ENCODE measurements at regions not wholly inside any gene's neighbourhood (a gene's known extent, or its start where the extent isn't known, plus 50 kb on each side); places are given as distances from the start of the nearest gene placed in this dataset.

DNA sequence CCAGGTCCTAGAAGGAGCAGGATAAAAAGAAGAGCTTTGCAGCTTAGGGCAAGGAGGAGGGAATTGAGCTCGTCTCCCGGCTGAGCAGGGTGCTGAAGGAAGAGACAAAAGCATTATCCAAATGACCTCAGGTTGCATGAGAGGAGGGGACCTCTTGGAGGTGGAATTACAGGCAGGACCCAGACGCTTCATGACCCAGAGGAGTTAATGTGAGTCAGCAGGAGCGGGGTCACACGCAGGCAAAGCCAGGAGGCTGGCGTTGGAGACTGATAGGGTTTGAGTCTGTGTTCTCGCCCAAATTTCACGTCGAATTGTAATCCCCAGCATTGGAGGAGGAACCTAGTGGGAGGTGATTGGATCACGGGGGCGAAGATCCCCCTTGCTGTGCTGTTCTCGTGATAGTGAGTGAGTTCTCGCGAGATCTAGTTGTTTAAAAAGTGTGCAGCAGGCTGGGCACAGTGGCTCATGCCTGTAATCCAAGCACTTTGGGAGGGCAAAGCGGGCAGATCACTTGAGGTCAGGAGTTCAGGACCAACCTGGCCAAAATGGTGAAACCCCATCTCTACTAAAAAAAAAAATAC is 63.7 kb upstream of the AUTS2 start (continued):
- TF ChIP-seq ZNF280C (tag by site-specific recombination; IDR thresholded peaks at IDR 0.05): no peak

DNA sequence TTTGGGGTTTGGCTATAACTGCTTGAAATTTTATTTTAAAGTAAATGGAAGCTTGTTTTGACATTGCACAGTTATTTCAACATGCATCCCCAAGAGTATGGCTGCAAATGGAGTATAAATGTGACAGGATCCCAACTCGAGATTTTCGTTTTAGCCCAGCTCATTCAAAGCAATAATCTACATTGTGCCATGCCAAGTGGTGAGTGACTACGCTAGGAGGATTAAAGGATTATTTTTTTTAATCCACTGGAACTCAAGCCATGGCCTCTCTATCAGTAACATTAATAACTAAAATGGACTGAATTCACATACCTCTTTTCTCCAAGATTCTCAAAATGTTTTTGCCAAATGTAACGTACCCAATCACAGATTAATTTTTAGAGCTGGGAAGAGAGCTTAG is 60.6 kb upstream of the AUTS2 start:
- TF ChIP-seq, protein P1, sequence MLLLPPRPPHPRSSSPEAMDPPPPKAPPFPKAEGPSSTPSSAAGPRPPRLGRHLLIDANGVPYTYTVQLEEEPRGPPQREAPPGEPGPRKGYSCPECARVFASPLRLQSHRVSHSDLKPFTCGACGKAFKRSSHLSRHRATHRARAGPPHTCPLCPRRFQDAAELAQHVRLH (tag by site-specific recombination; IDR thresholded peaks at IDR 0.05): no peak
- TF ChIP-seq ZSCAN4 (tag by site-specific recombination; IDR thresholded peaks at IDR 0.05): no peak
- TF ChIP-seq SP7 (tag by site-specific recombination; IDR thresholded peaks at IDR 0.05): no peak
- TF ChIP-seq ZNF555 (tag by site-specific recombination; conservative IDR thresholded peaks at IDR 0.05): no peak
- TF ChIP-seq, protein P2, sequence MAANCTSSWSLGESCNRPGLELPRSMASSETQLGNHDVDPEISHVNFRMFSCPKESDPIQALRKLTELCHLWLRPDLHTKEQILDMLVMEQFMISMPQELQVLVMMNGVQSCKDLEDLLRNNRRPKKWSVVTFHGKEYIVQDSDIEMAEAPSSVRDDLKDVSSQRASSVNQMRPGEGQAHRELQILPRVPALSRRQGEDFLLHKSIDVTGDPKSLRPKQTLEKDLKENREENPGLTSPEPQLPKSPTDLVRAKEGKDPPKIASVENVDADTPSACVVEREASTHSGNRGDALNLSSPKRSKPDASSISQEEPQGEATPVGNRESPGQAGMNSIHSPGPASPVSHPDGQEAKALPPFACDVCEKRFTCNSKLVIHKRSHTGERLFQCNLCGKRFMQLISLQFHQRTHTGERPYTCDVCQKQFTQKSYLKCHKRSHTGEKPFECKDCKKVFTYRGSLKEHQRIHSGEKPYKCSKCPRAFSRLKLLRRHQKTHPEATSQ (tag by site-specific recombination; IDR thresholded peaks at IDR 0.05): no peak
- TF ChIP-seq ZNF140 (tag by site-specific recombination; IDR thresholded peaks at IDR 0.05): no peak
- TF ChIP-seq ZNF404 (tag by site-specific recombination; IDR thresholded peaks at IDR 0.05): no peak
- no peak for TF ChIP-seq KLF1 (tag by site-specific recombination; IDR thresholded peaks at IDR 0.05)
- Histone ChIP-seq H3K36me3 (ENCODE audit: control insufficient read depth in 2 of 2, insufficient read depth in 1 of 2, low read length in 2 of 2) (no peaks in the 10 kb centered on the region), H3K4me1 (ENCODE audit: control insufficient read depth, insufficient read depth, low read length) (no peaks in the 10 kb centered on the region), H3K27ac (ENCODE audit: extremely low read depth, low read depth, low read length) (no peak overlapping the region), H3K9me3 (ENCODE audit: control insufficient read depth, insufficient read depth, low read depth, low read length) (no peaks in the 10 kb centered on the region), H3K4me3 (ENCODE audit: low read depth, low read length) (no peak overlapping the region)
- ChIA-PET CTCF (interaction anchor here (0.5 kb wide), 1 partner anchor 9 kb away, joined by 3 read pairs; no protein-coding TSS in a partner anchor), POLR2A (no interaction called here)

DNA sequence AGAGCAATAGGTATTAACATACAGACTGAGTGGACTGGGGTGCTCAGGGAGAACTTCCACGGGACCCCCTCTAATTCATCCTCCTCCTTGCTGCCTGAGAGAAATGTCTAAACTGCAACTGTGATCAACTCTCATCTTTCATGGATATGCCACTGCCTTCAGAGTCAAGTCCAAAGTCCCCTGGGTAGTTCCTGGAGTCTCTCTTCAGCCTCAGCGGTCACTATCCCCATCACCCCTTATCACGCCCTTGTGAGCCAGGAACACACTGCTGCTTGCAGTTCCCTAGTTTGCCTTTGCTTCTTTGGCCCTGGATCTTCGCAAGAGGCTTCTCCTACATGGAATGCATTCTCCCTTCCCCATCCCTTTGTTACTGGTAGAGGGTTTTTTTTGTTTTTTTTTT is 58.7 kb upstream of the AUTS2 start:
- H3K4me3 ChIP-seq (ENCODE audit: low read depth, low read length): no peak overlapping the region
- no peaks in the 10 kb centered on the region for H3K36me3 ChIP-seq (ENCODE audit: control insufficient read depth in 2 of 2, insufficient read depth in 1 of 2, low read length in 2 of 2)
- TF ChIP-seq, protein P3, sequence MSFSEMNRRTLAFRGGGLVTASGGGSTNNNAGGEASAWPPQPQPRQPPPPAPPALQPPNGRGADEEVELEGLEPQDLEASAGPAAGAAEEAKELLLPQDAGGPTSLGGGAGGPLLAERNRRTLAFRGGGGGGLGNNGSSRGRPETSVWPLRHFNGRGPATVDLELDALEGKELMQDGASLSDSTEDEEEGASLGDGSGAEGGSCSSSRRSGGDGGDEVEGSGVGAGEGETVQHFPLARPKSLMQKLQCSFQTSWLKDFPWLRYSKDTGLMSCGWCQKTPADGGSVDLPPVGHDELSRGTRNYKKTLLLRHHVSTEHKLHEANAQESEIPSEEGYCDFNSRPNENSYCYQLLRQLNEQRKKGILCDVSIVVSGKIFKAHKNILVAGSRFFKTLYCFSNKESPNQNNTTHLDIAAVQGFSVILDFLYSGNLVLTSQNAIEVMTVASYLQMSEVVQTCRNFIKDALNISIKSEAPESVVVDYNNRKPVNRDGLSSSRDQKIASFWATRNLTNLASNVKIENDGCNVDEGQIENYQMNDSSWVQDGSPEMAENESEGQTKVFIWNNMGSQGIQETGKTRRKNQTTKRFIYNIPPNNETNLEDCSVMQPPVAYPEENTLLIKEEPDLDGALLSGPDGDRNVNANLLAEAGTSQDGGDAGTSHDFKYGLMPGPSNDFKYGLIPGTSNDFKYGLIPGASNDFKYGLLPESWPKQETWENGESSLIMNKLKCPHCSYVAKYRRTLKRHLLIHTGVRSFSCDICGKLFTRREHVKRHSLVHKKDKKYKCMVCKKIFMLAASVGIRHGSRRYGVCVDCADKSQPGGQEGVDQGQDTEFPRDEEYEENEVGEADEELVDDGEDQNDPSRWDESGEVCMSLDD (tag by site-specific recombination; IDR thresholded peaks at IDR 0.05): no peak
- TF ChIP-seq REPIN1 (tag by site-specific recombination; IDR thresholded peaks at IDR 0.05; ENCODE audit: low read depth) (no peak), HOXD13 (CRISPR knock-in tag; IDR thresholded peaks at IDR 0.05; ENCODE audit: borderline replicate concordance) (no peak), ZNF114 (tag by site-specific recombination; IDR thresholded peaks at IDR 0.05) (no peak), ZNF664 (tag by site-specific recombination; IDR thresholded peaks at IDR 0.05) (no peak), ZNF610 (tag by site-specific recombination; IDR thresholded peaks at IDR 0.05; ENCODE audit: borderline replicate concordance) (no peak), ZNF76 (tag by site-specific recombination; IDR thresholded peaks at IDR 0.05; ENCODE audit: borderline replicate concordance, low read depth) (no peak), KLF10 (tag by site-specific recombination; IDR thresholded peaks at IDR 0.05) (no peak)
- TF ChIP-seq, protein P4, sequence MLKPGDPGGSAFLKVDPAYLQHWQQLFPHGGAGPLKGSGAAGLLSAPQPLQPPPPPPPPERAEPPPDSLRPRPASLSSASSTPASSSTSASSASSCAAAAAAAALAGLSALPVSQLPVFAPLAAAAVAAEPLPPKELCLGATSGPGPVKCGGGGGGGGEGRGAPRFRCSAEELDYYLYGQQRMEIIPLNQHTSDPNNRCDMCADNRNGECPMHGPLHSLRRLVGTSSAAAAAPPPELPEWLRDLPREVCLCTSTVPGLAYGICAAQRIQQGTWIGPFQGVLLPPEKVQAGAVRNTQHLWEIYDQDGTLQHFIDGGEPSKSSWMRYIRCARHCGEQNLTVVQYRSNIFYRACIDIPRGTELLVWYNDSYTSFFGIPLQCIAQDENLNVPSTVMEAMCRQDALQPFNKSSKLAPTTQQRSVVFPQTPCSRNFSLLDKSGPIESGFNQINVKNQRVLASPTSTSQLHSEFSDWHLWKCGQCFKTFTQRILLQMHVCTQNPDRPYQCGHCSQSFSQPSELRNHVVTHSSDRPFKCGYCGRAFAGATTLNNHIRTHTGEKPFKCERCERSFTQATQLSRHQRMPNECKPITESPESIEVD (tag by site-specific recombination; IDR thresholded peaks at IDR 0.05): no peak
- no peaks in the 10 kb centered on the region for H3K9me3 ChIP-seq (ENCODE audit: control insufficient read depth, insufficient read depth, low read depth, low read length)
- CTCF ChIA-PET: interaction anchor here (0.6 kb wide), 1 partner anchor 257 kb away, joined by 5 read pairs; no protein-coding TSS in a partner anchor
- no peaks in the 10 kb centered on the region for H3K4me1 ChIP-seq (ENCODE audit: control insufficient read depth, insufficient read depth, low read length)
- POLR2A ChIA-PET: no interaction called here
- H3K27ac ChIP-seq (ENCODE audit: extremely low read depth, low read depth, low read length): no peak overlapping the region

Measured in HEK293 (cell line).